ENCODE measurements at regions not wholly inside any gene's neighbourhood (a gene's known extent, or its start where the extent isn't known, plus 50 kb on each side); places are given as distances from the start of the nearest gene placed in this dataset.
A peak's percentile ranks its signal among the peaks of the same experiment; 100 is the strongest.
"Not testable (repeated sequence)": the region's sequence is repeated elsewhere in the genome, so short reads cannot be mapped to it uniquely, and the experiment has no call there.

GRCh38 chr6:11403035-11403601 lies 134.4 kb upstream of the TMEM170B start:
- no peak for DNase-seq

- DNase-seq = not testable (repeated sequence)
Measured at GRCh38 chr6:11402581-11402980, 135.0 kb upstream of the TMEM170B start.

GRCh38 chr6:11401954-11402353 lies 135.6 kb upstream of the TMEM170B start:
- DNase-seq = not testable (repeated sequence)

- no peak for DNase-seq
Measured at GRCh38 chr6:11398451-11399326, 138.9 kb upstream of the TMEM170B start.

- no peak for DNase-seq
Measured at GRCh38 chr6:11397622-11398450, 139.7 kb upstream of the TMEM170B start.

GRCh38 chr6:11396860-11397259 lies 140.7 kb upstream of the TMEM170B start:
- DNase-seq = no peak

GRCh38 chr6:11393713-11394627 lies 143.6 kb upstream of the TMEM170B start:
- DNase-seq = no peak

GRCh38 chr6:11392778-11393507 lies 144.6 kb upstream of the TMEM170B start:
- DNase-seq = no peak

- no peak for DNase-seq
Measured at GRCh38 chr6:11391934-11392777, 145.4 kb upstream of the TMEM170B start.

GRCh38 chr6:11389977-11390376 lies 147.6 kb upstream of the TMEM170B start:
- DNase-seq = no peak

- no peak for DNase-seq
Measured at GRCh38 chr6:11388983-11389944, 148.3 kb upstream of the TMEM170B start.

GRCh38 chr6:11387707-11388430 lies 149.7 kb upstream of the TMEM170B start:
- DNase-seq = no peak

- no peak for DNase-seq
Measured at GRCh38 chr6:11386726-11387125, 150.8 kb upstream of the TMEM170B start.

GRCh38 chr6:11386323-11386722 lies 151.2 kb upstream of the TMEM170B start:
- no peak for DNase-seq

- no peak for DNase-seq
Measured at GRCh38 chr6:11384531-11385309, 152.3 kb upstream of the NEDD9 start.

GRCh38 chr6:11381801-11382513 lies 149.5 kb upstream of the NEDD9 start:
- peak; percentile 67 for DNase-seq

Data from activated naive CD4-positive, alpha-beta T cell treated with Interleukin-2 at 50 U/mL for 16 hours (primary cell).